HG02884 (cell line): ENCODE measurements at regions not wholly inside any gene's neighbourhood (a gene's known extent, or its start where the extent isn't known, plus 50 kb on each side); places are given as distances from the start of the nearest gene placed in this dataset.
"Not testable (repeated sequence)": the region's sequence is repeated elsewhere in the genome, so short reads cannot be mapped to it uniquely, and the experiment has no call there.

Experiments
- ATAC-seq: cut with Tn5 transposase; IDR thresholded peaks from one replicate; pipeline ENCODE4 v1.9.1; 2021; ENCODE audit warnings: mild to moderate bottlenecking, moderate library complexity; ENCODE audit not compliant: unreplicated experiment

GRCh38 chr18:64749884-64750283 lies 601.0 kb upstream of the LINC00305 start:
- ATAC-seq = no peak

GRCh38 chr18:64747803-64748202 lies 598.9 kb upstream of the LINC00305 start:
- ATAC-seq = no peak

- no peak for ATAC-seq
Observed at GRCh38 chr18:64742898-64743297, 594.0 kb upstream of the LINC00305 start.

- ATAC-seq = no peak
Observed at GRCh38 chr18:64734063-64734462, 585.2 kb upstream of the LINC00305 start.

GRCh38 chr18:64725657-64726056 lies 576.8 kb upstream of the LINC00305 start:
- not testable (repeated sequence) for ATAC-seq

GRCh38 chr18:64720781-64721464 lies 572.0 kb upstream of the LINC00305 start:
- ATAC-seq = no peak

- ATAC-seq = no peak
Observed at GRCh38 chr18:64718808-64719207, 569.9 kb upstream of the LINC00305 start.

- ATAC-seq = no peak
Observed at GRCh38 chr18:64717026-64717425, 568.1 kb upstream of the LINC00305 start.

- no peak for ATAC-seq
Observed at GRCh38 chr18:64714086-64714485, 565.2 kb upstream of the LINC00305 start.

- peak; percentile 60 for ATAC-seq
Observed at GRCh38 chr18:64713284-64713683, 564.4 kb upstream of the LINC00305 start.

GRCh38 chr18:64712035-64712434 lies 563.1 kb upstream of the LINC00305 start:
- no peak for ATAC-seq

- no peak for ATAC-seq
Observed at GRCh38 chr18:64710105-64710861, 561.4 kb upstream of the LINC00305 start.

GRCh38 chr18:64707052-64707451 lies 558.2 kb upstream of the LINC00305 start:
- ATAC-seq = no peak

GRCh38 chr18:64699081-64699480 lies 550.2 kb upstream of the LINC00305 start:
- ATAC-seq = no peak

- no peak for ATAC-seq
Observed at GRCh38 chr18:64695851-64696553, 547.1 kb upstream of the LINC00305 start.

GRCh38 chr18:64693766-64694165 lies 544.9 kb upstream of the LINC00305 start:
- no peak for ATAC-seq

GRCh38 chr18:64692826-64693225 lies 543.9 kb upstream of the LINC00305 start:
- no peak for ATAC-seq

GRCh38 chr18:64679121-64679520 lies 530.2 kb upstream of the LINC00305 start:
- no peak for ATAC-seq

- ATAC-seq = no peak
Observed at GRCh38 chr18:64678048-64678447, 529.2 kb upstream of the LINC00305 start.

GRCh38 chr18:64674694-64675093 lies 525.8 kb upstream of the LINC00305 start:
- ATAC-seq = no peak

GRCh38 chr18:64671293-64671692 lies 522.4 kb upstream of the LINC00305 start:
- ATAC-seq = not testable (repeated sequence)

- ATAC-seq = no peak
Observed at GRCh38 chr18:64668461-64668962, 519.6 kb upstream of the LINC00305 start.
